GM12891 (cell line): ENCODE measurements at regions not wholly inside any gene's neighbourhood (a gene's known extent, or its start where the extent isn't known, plus 50 kb on each side); places are given as distances from the start of the nearest gene placed in this dataset.

Source experiments
- POLR2A ChIP-seq: IDR thresholded peaks from 2 replicates; pipeline ENCODE4 v1.6.1; 2011; ENCODE audit warnings: low read depth, low read length, control low read depth
- POLR2AphosphoS5 ChIP-seq: IDR thresholded peaks from 2 replicates; pipeline ENCODE4 v1.6.1; 2011; ENCODE audit warnings: low read depth, low read length, control low read depth
- TAF1 ChIP-seq: IDR thresholded peaks from 2 replicates; pipeline ENCODE4 v1.6.1; 2011; ENCODE audit warnings: low read depth, low read length, control low read depth

- no peak for TF ChIP-seq TAF1
- no peak for TF ChIP-seq POLR2AphosphoS5
- no peak for TF ChIP-seq POLR2A
These were observed 291.0 kb upstream of the CDH19 start for GRCh38 chr18:66894851-66895250.
